GM12872 (cell line): ENCODE measurements at regions not wholly inside any gene's neighbourhood (a gene's known extent, or its start where the extent isn't known, plus 50 kb on each side); places are given as distances from the start of the nearest gene placed in this dataset.

Source experiments
- CTCF ChIP-seq: IDR thresholded peaks from 3 replicates; pipeline ENCODE4 v1.5.1; 2011; ENCODE audit warnings: low read depth, mild to moderate bottlenecking, low read length, moderate library complexity; ENCODE audit not compliant: insufficient read depth

DNA sequence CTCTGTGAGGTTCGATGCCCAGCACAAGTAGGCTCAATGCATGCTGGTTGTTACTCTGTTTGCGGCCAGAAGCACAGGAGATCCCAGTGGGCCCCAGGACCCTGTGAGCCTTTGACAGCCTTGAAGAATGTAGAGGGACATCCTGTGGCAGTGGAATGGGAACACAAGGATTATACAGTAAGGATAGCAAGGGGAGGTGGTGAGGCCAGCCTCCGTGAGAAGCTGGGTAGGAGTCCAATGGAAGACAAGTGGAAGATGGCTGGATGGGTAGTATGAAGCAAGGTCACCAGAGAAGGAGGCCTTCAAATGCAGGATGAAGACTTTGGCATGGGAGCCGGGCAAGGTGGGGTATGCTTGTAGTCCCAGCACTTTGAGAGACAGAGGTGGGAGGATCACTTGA, 622.9 kb upstream of the CDH4 start:
- TF ChIP-seq CTCF, result no peak

GRCh38 chr20:60630609-60631008, 621.5 kb upstream of the CDH4 start:
- TF ChIP-seq CTCF, result no peak

GRCh38 chr20:60631585-60632287, 620.3 kb upstream of the CDH4 start:
- no peak for TF ChIP-seq CTCF

- no peak for TF ChIP-seq CTCF
Measured at GRCh38 chr20:60632391-60633262, 619.4 kb upstream of the CDH4 start.

DNA sequence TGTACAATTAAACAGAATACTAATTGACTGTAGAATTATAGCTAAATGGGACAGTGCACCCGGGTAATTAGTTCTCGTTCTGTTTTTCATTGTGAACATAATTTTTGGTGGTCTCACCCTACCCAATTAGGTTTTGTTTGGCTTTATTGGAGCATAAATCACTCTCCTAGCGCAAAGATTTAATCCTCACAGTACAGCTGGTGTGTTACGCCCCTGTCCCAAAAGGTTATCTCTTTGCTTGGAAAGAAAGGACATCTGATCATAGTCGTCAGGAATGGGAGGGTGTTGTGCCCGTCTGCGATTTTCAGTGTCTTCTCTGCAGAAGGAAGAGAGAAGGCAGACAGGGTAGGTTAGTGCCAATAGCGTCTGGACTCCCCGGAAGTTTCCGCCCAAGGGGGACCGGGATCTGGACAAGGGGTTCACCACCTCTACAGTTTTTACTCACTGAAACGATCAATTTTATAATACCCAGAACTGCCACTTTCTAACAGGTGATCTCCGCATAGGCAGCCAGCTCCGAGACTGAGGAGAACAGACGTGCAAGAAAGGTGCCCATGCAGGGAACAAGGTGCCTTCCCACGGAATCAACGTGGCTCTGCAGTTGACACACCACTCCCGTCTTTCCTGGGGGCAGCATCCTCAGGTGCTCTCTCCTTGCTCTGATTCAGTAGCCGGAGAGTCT, 617.4 kb upstream of the CDH4 start:
- TF ChIP-seq CTCF, result no peak

DNA sequence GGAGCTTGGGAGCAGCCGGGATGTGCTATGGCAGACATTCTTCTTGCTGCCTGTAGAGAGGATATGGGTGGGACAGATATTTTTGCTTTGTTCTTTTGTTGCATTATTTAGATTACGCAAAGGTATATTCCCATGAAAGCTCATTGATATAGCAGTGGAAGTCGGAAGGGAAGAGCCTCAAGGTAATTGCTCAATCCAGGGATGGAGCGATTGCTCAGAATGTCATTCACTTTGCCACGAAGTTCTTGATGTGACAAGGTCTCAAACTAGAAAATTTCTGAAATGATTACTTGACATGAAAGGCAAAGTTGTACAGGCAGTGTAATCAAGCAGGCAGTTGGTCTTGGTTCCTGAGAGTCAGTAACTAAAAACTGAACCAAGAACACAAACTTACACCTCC, 615.6 kb upstream of the CDH4 start:
- TF ChIP-seq CTCF, result no peak

GRCh38 chr20:60637801-60638200, 614.3 kb upstream of the CDH4 start:
- TF ChIP-seq CTCF, result no peak
